Heart right ventricle (tissue), 16 donors: ENCODE measurements at regions not wholly inside any gene's neighbourhood (a gene's known extent, or its start where the extent isn't known, plus 50 kb on each side); places are given as distances from the start of the nearest gene placed in this dataset.
A peak's percentile ranks its signal among the peaks of the same experiment; 100 is the strongest.

Source experiments
- ATAC-seq, 8 donors: fragments of 200-7000 bp; cut with Tn5 transposase; one replicate each; pipeline ENCODE4 v1.9.1; 2020; ENCODE audit warnings: mild to moderate bottlenecking in 8 of 8, moderate library complexity in 8 of 8, moderate number of reproducible peaks in 1 of 8
- DNase-seq, 2 donors: peaks; one replicate each; pipeline ENCODE4 v3.0.0-alpha.2; 2020
- H3K27ac ChIP-seq, 10 donors: fragments of 200-600 bp; sonication (generic) in 2 of 10; one replicate each; pipeline versions ENCODE4 v1.5.0 to v1.8.0; 2020 to 2022; ENCODE audit warnings: mild to moderate bottlenecking in 3 of 10
- H3K27me3 ChIP-seq, 7 donors: fragments of 200-600 bp; one replicate each; pipeline ENCODE4 v1.8.0; 2021 to 2022; ENCODE audit warnings: mild to moderate bottlenecking in 2 of 7
- H3K36me3 ChIP-seq, 9 donors: fragments of 200-600 bp; sonication (generic) in 1 of 9; one replicate each; pipeline versions ENCODE4 v1.5.0 to v1.8.0; 2020 to 2022; ENCODE audit warnings: mild to moderate bottlenecking in 2 of 9
- H3K4me1 ChIP-seq, 9 donors: fragments of 200-600 bp; sonication (generic) in 1 of 9; one replicate each; pipeline versions ENCODE4 v1.5.0 to v1.8.0; 2020 to 2022; ENCODE audit warnings: mild to moderate bottlenecking in 4 of 9
- H3K4me3 ChIP-seq, 10 donors: fragments of 200-600 bp; sonication (generic) in 2 of 10; one replicate each; pipeline versions ENCODE4 v1.5.0 to v1.8.0; 2020 to 2022; ENCODE audit warnings: mild to moderate bottlenecking in 7 of 10, moderate library complexity in 2 of 10
- H3K9me3 ChIP-seq, 11 donors: fragments of 200-600 bp in 10 of 11; sonication (generic) in 2 of 11; one replicate each; pipeline versions ENCODE4 v1.5.0 to v1.8.0; 2013 to 2022; ENCODE audit warnings: mild to moderate bottlenecking in 2 of 11, control low read depth in 1 of 11, moderate library complexity in 1 of 11
- whole genome bisulfite sequencing, 2 donors: extraction: QIAGEN DNeasy Blood & Tissue Kit; methylation state at CpG; one replicate each; pipeline ENCODE4 v1.1.7; 2013; ENCODE audit warnings: inconsistent platforms in 1 of 2; 5-methylcytosine and 5-hydroxymethylcytosine counted together
- intact Hi-C, 10 donors: fragments of 100-400 bp; cut with DNase I; formaldehyde crosslinking; loops; one replicate each; pipeline versions ENCODE4 v1.11.1 to v1.14.2; 2022
- TF ChIP-seq, protein P1 (sequence below), 9 donors: fragments of 200-600 bp; sonication (generic) in 2 of 9; IDR thresholded peaks; one replicate each; pipeline versions ENCODE4 v1.5.0 to v1.8.0; 2021 to 2022; ENCODE audit warnings: antibody characterized with exemption in 9 of 9, mild to moderate bottlenecking in 5 of 9, moderate library complexity in 1 of 9
- donor health status: Arrhythmogenic right ventricular cardiomyopathy.
- donor health status: ischemic (EF 13 %, LVEDD 7.1; RV severe dilation, severe dysfunction).
- donor health status: healthy with polysubstance abuse.
- donor health status: DM: no; HTN: yes; CAD: no.
- donor health status: DM: no; HTN: no; CAD: no.
- donor health status: ischemic (EF 25% LVEDD 6.9; RV normal size, moderate dysfunction).
- donor health status: ischemic (EF 25% LVEDD 5.7; RV mildly dilated, moderate dysfunction).
- donor health status: healthy.
- donor health status: DM: yes; HTN: yes; CAD: no.
- donor health status: Ischemic cardiomyopathy.
- donor health status: ischemic (EF 35%, LVEDD 5.7; RV mildly dilated, moderate dysfunction).
- donor health status: nonischemic (EF 11% LVEDD 7.7; RV severe dilation, severe dysfunction).
- donor health status: DM: yes; HTN: yes; CAD: no.
- donor health status: PGD.
- donor health status: ischemic (EF 29% LVEDD 5.4; RV normal size, mild dysfunction).
- donor health status: nonischemic (EF 23%, LVEDD 6.1; RV moderate dilation, normal function).

DNA sequence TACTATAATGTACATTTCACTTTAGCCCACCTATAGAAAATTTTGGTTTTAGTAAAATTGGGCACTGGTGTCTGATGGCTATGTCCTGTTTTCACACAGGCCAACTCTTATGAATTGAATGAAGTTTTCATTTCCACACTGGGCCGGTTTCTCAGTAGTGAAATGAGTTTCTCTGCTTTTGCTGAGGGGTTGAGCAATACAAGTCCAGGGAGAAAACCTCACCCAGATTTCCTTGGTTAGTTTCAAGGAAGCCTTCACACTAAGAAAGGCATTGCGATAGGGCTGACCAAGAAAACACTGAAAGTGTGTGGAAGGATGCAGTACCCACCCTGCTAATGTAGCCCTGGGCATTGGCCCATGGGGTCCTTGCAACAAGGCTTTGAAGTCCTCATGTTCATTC is 331.5 kb upstream of the CFAP20DC start:
- no peak overlapping the region for H3K4me3 ChIP-seq
- H3K27me3 ChIP-seq = no peaks in the 10 kb centered on the region
- TF ChIP-seq, protein P1, sequence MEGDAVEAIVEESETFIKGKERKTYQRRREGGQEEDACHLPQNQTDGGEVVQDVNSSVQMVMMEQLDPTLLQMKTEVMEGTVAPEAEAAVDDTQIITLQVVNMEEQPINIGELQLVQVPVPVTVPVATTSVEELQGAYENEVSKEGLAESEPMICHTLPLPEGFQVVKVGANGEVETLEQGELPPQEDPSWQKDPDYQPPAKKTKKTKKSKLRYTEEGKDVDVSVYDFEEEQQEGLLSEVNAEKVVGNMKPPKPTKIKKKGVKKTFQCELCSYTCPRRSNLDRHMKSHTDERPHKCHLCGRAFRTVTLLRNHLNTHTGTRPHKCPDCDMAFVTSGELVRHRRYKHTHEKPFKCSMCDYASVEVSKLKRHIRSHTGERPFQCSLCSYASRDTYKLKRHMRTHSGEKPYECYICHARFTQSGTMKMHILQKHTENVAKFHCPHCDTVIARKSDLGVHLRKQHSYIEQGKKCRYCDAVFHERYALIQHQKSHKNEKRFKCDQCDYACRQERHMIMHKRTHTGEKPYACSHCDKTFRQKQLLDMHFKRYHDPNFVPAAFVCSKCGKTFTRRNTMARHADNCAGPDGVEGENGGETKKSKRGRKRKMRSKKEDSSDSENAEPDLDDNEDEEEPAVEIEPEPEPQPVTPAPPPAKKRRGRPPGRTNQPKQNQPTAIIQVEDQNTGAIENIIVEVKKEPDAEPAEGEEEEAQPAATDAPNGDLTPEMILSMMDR (IDR thresholded peaks at IDR 0.05) = no peak
- WGBS, 2 donors = 72 to 79% methylated on average over 2 of the region's 2 CpGs
- H3K27ac ChIP-seq = no peak overlapping the region
- DNase-seq (no peak), ATAC-seq (no peak)
- H3K4me1 ChIP-seq = peaks cover 0 to 9% (median 0%) of the 10 kb centered on the region in 9 donors
- intact Hi-C loops = no loop called here
- no peaks in the 10 kb centered on the region for H3K36me3 ChIP-seq
- no peaks in the 10 kb centered on the region for H3K9me3 ChIP-seq

- Histone ChIP-seq H3K9me3 (no peaks in the 10 kb centered on the region), H3K4me1 (peaks cover 0 to 3% (median 0%) of the 10 kb centered on the region in 9 donors), H3K27me3 (no peaks in the 10 kb centered on the region), H3K4me3 (no peak overlapping the region), H3K27ac (no peak overlapping the region), H3K36me3 (no peaks in the 10 kb centered on the region)
- ATAC-seq = no peak
- no peak for DNase-seq
- intact Hi-C loops = no loop called here
- TF ChIP-seq, protein P1 (IDR thresholded peaks at IDR 0.05) = no peak
Measured at GRCh38 chr3:59380146-59380545, 330.3 kb upstream of the CFAP20DC start.

- 54 to 69% methylated on average over 3 of the region's 3 CpGs for WGBS, 2 donors
- Histone ChIP-seq H3K4me3 (no peak overlapping the region), H3K27ac (no peak overlapping the region), H3K4me1 (peaks cover 0 to 11% (median 0%) of the 10 kb centered on the region in 9 donors), H3K36me3 (no peaks in the 10 kb centered on the region), H3K27me3 (no peaks in the 10 kb centered on the region), H3K9me3 (no peaks in the 10 kb centered on the region)
- TF ChIP-seq, protein P1 (IDR thresholded peaks at IDR 0.05) = no peak
- intact Hi-C loops = no loop called here
- no peak for ATAC-seq
- DNase-seq = no peak
Measured at GRCh38 chr3:59374818-59375211, 325.0 kb upstream of the CFAP20DC start.

DNA sequence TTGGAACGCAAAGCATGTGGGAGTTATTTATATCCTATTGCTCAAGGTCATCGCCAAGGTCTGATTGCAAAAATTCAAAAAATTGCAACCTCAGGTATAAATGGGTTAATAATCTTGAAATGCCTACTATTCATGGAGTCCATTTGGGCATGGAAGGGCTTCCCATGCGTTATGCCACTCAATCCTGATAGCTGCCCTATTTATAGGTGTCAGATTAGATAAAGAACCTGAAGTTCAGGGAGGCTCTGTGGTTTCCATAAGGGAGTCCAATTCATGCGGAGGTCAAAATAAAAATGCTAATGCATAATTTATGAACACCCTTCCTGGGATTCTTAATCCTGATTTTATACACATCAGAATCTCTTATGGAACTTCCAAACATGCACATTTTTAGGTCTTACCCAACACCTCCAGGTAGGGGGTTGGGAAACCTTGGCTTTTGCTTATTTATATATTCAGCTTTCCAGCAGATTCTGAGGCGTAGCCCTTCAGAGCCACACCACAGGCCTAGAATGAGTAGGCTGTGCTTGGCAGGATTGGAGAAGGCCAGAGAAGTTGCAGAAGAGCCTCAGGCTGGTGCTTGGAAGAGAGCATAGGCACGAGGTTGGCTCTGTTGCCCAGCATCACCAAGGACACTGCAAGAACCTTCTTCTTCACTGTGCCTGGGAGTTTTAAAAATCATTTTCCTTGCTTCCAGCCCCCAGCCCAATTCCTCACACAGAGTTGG is 324.4 kb upstream of the CFAP20DC start:
- intact Hi-C loops = no loop called here
- ATAC-seq (peak in 2 of 8 donors; percentile 29 to 71), DNase-seq (no peak)
- TF ChIP-seq, protein P1 (IDR thresholded peaks at IDR 0.05) = no peak
- no peaks in the 10 kb centered on the region for H3K36me3 ChIP-seq
- WGBS, 2 donors = 50 to 54% methylated on average over 6 of the region's 6 CpGs
- H3K4me3 ChIP-seq = no peak overlapping the region
- H3K27me3 ChIP-seq = no peaks in the 10 kb centered on the region
- H3K9me3 ChIP-seq = no peaks in the 10 kb centered on the region
- peaks cover 0 to 11% (median 0%) of the 10 kb centered on the region in 9 donors for H3K4me1 ChIP-seq
- H3K27ac ChIP-seq = no peak overlapping the region
